HEK293 (cell line): ENCODE measurements at regions not wholly inside any gene's neighbourhood (a gene's known extent, or its start where the extent isn't known, plus 50 kb on each side); places are given as distances from the start of the nearest gene placed in this dataset.
A peak's percentile ranks its signal among the peaks of the same experiment; 100 is the strongest.

Experiments used
- CTCF ChIA-PET: fragments of 350-600 bp; formaldehyde crosslinking; extraction: SDS; loops from one replicate; lab custom pipeline; 2021; ENCODE audit warnings: antibody characterized with exemption; lab: Yijun Ruan, JAX
- POLR2A ChIA-PET: fragments of 300-600 bp; formaldehyde crosslinking; extraction: SDS; loops from one replicate; lab custom pipeline; 2020; ENCODE audit warnings: antibody characterized with exemption, inconsistent platforms; lab: Yijun Ruan, JAX
- H3K27ac ChIP-seq: fragments of 200-500 bp; sonication (Bioruptor generic); 2 replicates; pipeline ENCODE4 v1.5.1; 2014; ENCODE audit warnings: low read depth, low read length, control low read depth, inconsistent platforms; ENCODE audit errors: extremely low read depth
- H3K36me3 ChIP-seq, 2 experiments: fragments of 200-500 bp in 1 of 2; sonication (Bioruptor generic) in 1 of 2; 1 replicate in 1 of 2; 2 replicates in 1 of 2; pipeline ENCODE4 v1.5.1; 2014 to 2017; ENCODE audit warnings: inconsistent platforms in 2 of 2, low read length in 2 of 2; ENCODE audit not compliant: control insufficient read depth in 2 of 2, insufficient read depth in 1 of 2
- H3K4me1 ChIP-seq: fragments of 200-500 bp; sonication (Bioruptor generic); 2 replicates; pipeline ENCODE4 v1.5.1; 2014; ENCODE audit warnings: mild to moderate bottlenecking, low read length, inconsistent platforms; ENCODE audit not compliant: control insufficient read depth, insufficient read depth
- H3K4me3 ChIP-seq: 2 replicates; pipeline ENCODE4 v1.5.1; 2011; ENCODE audit warnings: low read depth, mild to moderate bottlenecking, control low read depth, low read length, moderate library complexity
- H3K9me3 ChIP-seq: fragments of 200-500 bp; sonication (Bioruptor generic); 2 replicates; pipeline ENCODE4 v1.5.1; 2014; ENCODE audit warnings: low read depth, low read length, inconsistent platforms; ENCODE audit not compliant: control insufficient read depth, insufficient read depth
- GFI1B ChIP-seq: fragments of 450-650 bp; formaldehyde crosslinking; IDR thresholded peaks from 2 replicates; pipeline ENCODE4 v1.5.1; 2016; ENCODE audit warnings: missing biosample characterization, missing genetic modification characterization
- PRDM1 ChIP-seq: fragments of 450-650 bp; formaldehyde crosslinking; IDR thresholded peaks from 2 replicates; pipeline ENCODE4; 2016; ENCODE audit warnings: missing biosample characterization, missing genetic modification characterization
- SCRT2 ChIP-seq: fragments of 450-650 bp; formaldehyde crosslinking; IDR thresholded peaks from 2 replicates; pipeline ENCODE4 v1.5.1; 2016; ENCODE audit warnings: missing biosample characterization, missing genetic modification characterization
- SP3 ChIP-seq: fragments of 450-650 bp; formaldehyde crosslinking; IDR thresholded peaks from 2 replicates; pipeline ENCODE4 v1.5.1; 2016; ENCODE audit warnings: missing biosample characterization, missing genetic modification characterization
- TCF7L2 ChIP-seq: IDR thresholded peaks from 2 replicates; pipeline ENCODE4 v1.6.1; 2011; ENCODE audit warnings: low read depth, mild to moderate bottlenecking, inconsistent platforms, low read length, moderate library complexity, borderline replicate concordance
- ZBTB17 ChIP-seq: fragments of 450-650 bp; formaldehyde crosslinking; IDR thresholded peaks from 2 replicates; pipeline ENCODE4 v1.5.1; 2016; ENCODE audit warnings: missing biosample characterization, missing genetic modification characterization
- ZEB2 ChIP-seq: fragments of 450-650 bp; formaldehyde crosslinking; IDR thresholded peaks from 2 replicates; pipeline ENCODE4 v1.5.1; 2016; ENCODE audit warnings: missing biosample characterization, missing genetic modification characterization
- ZFHX2 ChIP-seq: fragments of 450-650 bp; formaldehyde crosslinking; conservative IDR thresholded peaks from 2 replicates; pipeline ENCODE4 v1.5.1; 2016; ENCODE audit warnings: missing biosample characterization, missing genetic modification characterization
- ZFP69B ChIP-seq: fragments of 450-650 bp; formaldehyde crosslinking; IDR thresholded peaks from 2 replicates; pipeline ENCODE4 v1.5.1; 2016; ENCODE audit warnings: missing biosample characterization, missing genetic modification characterization
- ZIC2 ChIP-seq: fragments of 450-650 bp; formaldehyde crosslinking; IDR thresholded peaks from 2 replicates; pipeline ENCODE4 v1.5.1; 2016; ENCODE audit warnings: missing biosample characterization, missing genetic modification characterization
- ZNF114 ChIP-seq: fragments of 450-650 bp; formaldehyde crosslinking; IDR thresholded peaks from 2 replicates; pipeline ENCODE4 v1.5.0; 2017; ENCODE audit warnings: missing biosample characterization, missing genetic modification characterization
- ZNF157 ChIP-seq: fragments of 450-650 bp; formaldehyde crosslinking; IDR thresholded peaks from 2 replicates; pipeline ENCODE4 v1.5.1; 2016; ENCODE audit warnings: missing biosample characterization, missing genetic modification characterization
- ZNF221 ChIP-seq: fragments of 450-650 bp; formaldehyde crosslinking; IDR thresholded peaks from 2 replicates; pipeline ENCODE4 v1.5.1; 2017; ENCODE audit warnings: missing biosample characterization, missing genetic modification characterization, borderline replicate concordance
- ZNF223 ChIP-seq: fragments of 450-650 bp; formaldehyde crosslinking; IDR thresholded peaks from 2 replicates; pipeline ENCODE4 v1.5.1; 2016; ENCODE audit warnings: missing biosample characterization, missing genetic modification characterization
- ZNF311 ChIP-seq: fragments of 450-650 bp; formaldehyde crosslinking; IDR thresholded peaks from 2 replicates; pipeline ENCODE4 v1.5.1; 2017; ENCODE audit warnings: missing biosample characterization, missing genetic modification characterization, borderline replicate concordance
- ZNF549 ChIP-seq: fragments of 450-650 bp; IDR thresholded peaks from 2 replicates; pipeline ENCODE4 v1.5.1; 2018; ENCODE audit warnings: missing biosample characterization, missing genetic modification characterization, mild to moderate bottlenecking, inconsistent platforms, moderate library complexity
- ZNF580 ChIP-seq: fragments of 450-650 bp; formaldehyde crosslinking; IDR thresholded peaks from 2 replicates; pipeline ENCODE4 v1.5.1; 2016; ENCODE audit warnings: missing biosample characterization, missing genetic modification characterization
- ZNF621 ChIP-seq: fragments of 450-650 bp; formaldehyde crosslinking; IDR thresholded peaks from 2 replicates; pipeline ENCODE4 v1.5.1; 2017; ENCODE audit warnings: missing biosample characterization, missing genetic modification characterization
- ZNF791 ChIP-seq: fragments of 450-650 bp; formaldehyde crosslinking; IDR thresholded peaks from 2 replicates; pipeline ENCODE4 v1.5.1; 2016; ENCODE audit warnings: missing biosample characterization, missing genetic modification characterization
- ZNF792 ChIP-seq: fragments of 450-650 bp; formaldehyde crosslinking; IDR thresholded peaks from 2 replicates; pipeline ENCODE4 v1.5.1; 2016; ENCODE audit warnings: missing biosample characterization, missing genetic modification characterization
- ZSCAN16 ChIP-seq: fragments of 450-650 bp; formaldehyde crosslinking; IDR thresholded peaks from 2 replicates; pipeline ENCODE4 v1.5.1; 2016; ENCODE audit warnings: missing biosample characterization, missing genetic modification characterization
- ZSCAN4 ChIP-seq: fragments of 450-650 bp; formaldehyde crosslinking; IDR thresholded peaks from 2 replicates; pipeline ENCODE4 v1.5.1; 2017; ENCODE audit warnings: missing biosample characterization, missing genetic modification characterization
- TF ChIP-seq, protein P1 (sequence below): fragments of 450-650 bp; IDR thresholded peaks from 2 replicates; pipeline ENCODE4 v1.5.1; 2018; ENCODE audit warnings: missing biosample characterization, mild to moderate bottlenecking, missing genetic modification characterization
- TF ChIP-seq, protein P2 (sequence below): fragments of 450-650 bp; formaldehyde crosslinking; IDR thresholded peaks from 2 replicates; pipeline ENCODE4 v1.5.1; 2016; ENCODE audit warnings: missing biosample characterization, missing genetic modification characterization
- TF ChIP-seq, protein P3 (sequence below): fragments of 450-650 bp; formaldehyde crosslinking; IDR thresholded peaks from 2 replicates; pipeline ENCODE4 v1.5.1; 2016; ENCODE audit warnings: missing biosample characterization, missing genetic modification characterization

- ChIA-PET CTCF (interaction anchor here (0.7 kb wide), 1 partner anchor 9 kb away, joined by 3 read pairs; no protein-coding TSS in a partner anchor), POLR2A (no interaction called here)
- no peaks in the 10 kb centered on the region for H3K36me3 ChIP-seq
- no peaks in the 10 kb centered on the region for H3K9me3 ChIP-seq
- H3K4me3 ChIP-seq: no peak overlapping the region
- no peak overlapping the region for H3K27ac ChIP-seq
- no peaks in the 10 kb centered on the region for H3K4me1 ChIP-seq
- TF ChIP-seq ZNF791 (tag by site-specific recombination) (no peak), ZNF114 (no peak), ZNF221 (tag by site-specific recombination) (no peak), ZFHX2 (0 out of 2 replicates have a peak, but pooled peaks have one; percentile 5), PRDM1 (tag by site-specific recombination) (peak; percentile 28; the same call in 1 of the 2 replicates)
- TF ChIP-seq, protein P1, sequence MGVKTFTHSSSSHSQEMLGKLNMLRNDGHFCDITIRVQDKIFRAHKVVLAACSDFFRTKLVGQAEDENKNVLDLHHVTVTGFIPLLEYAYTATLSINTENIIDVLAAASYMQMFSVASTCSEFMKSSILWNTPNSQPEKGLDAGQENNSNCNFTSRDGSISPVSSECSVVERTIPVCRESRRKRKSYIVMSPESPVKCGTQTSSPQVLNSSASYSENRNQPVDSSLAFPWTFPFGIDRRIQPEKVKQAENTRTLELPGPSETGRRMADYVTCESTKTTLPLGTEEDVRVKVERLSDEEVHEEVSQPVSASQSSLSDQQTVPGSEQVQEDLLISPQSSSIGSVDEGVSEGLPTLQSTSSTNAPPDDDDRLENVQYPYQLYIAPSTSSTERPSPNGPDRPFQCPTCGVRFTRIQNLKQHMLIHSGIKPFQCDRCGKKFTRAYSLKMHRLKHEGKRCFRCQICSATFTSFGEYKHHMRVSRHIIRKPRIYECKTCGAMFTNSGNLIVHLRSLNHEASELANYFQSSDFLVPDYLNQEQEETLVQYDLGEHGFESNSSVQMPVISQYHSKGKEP (tag by site-specific recombination): no peak
Measured at GRCh38 chr3:182514236-182514964, 278.9 kb upstream of the ATP11B start.

GRCh38 chr3:182516597-182517336 is 276.5 kb upstream of the ATP11B start:
- no peaks in the 10 kb centered on the region for H3K36me3 ChIP-seq
- ChIA-PET POLR2A (no interaction called here), CTCF (interaction anchor here (0.6 to 1.5 kb wide), 2 partner anchors 25 to 102 kb away, joined by 3 read pairs; no protein-coding TSS in a partner anchor)
- H3K9me3 ChIP-seq: no peaks in the 10 kb centered on the region
- no peak overlapping the region for H3K27ac ChIP-seq
- no peak overlapping the region for H3K4me3 ChIP-seq
- H3K4me1 ChIP-seq: no peaks in the 10 kb centered on the region
- TF ChIP-seq ZNF311 (tag by site-specific recombination) (no peak), ZNF223 (no peak), ZFP69B (tag by site-specific recombination) (no peak), ZBTB17 (tag by site-specific recombination) (no peak), ZNF157 (no peak), ZEB2 (tag by site-specific recombination) (no peak), SP3 (tag by site-specific recombination) (no peak), ZNF549 (tag by site-specific recombination) (no peak), ZSCAN16 (tag by site-specific recombination) (no peak), ZNF792 (tag by site-specific recombination) (no peak), ZSCAN4 (tag by site-specific recombination) (no peak), ZNF621 (no peak), TCF7L2 (no peak), GFI1B (tag by site-specific recombination) (no peak), ZNF580 (no peak), ZIC2 (tag by site-specific recombination) (no peak), SCRT2 (no peak)
- TF ChIP-seq, protein P2, sequence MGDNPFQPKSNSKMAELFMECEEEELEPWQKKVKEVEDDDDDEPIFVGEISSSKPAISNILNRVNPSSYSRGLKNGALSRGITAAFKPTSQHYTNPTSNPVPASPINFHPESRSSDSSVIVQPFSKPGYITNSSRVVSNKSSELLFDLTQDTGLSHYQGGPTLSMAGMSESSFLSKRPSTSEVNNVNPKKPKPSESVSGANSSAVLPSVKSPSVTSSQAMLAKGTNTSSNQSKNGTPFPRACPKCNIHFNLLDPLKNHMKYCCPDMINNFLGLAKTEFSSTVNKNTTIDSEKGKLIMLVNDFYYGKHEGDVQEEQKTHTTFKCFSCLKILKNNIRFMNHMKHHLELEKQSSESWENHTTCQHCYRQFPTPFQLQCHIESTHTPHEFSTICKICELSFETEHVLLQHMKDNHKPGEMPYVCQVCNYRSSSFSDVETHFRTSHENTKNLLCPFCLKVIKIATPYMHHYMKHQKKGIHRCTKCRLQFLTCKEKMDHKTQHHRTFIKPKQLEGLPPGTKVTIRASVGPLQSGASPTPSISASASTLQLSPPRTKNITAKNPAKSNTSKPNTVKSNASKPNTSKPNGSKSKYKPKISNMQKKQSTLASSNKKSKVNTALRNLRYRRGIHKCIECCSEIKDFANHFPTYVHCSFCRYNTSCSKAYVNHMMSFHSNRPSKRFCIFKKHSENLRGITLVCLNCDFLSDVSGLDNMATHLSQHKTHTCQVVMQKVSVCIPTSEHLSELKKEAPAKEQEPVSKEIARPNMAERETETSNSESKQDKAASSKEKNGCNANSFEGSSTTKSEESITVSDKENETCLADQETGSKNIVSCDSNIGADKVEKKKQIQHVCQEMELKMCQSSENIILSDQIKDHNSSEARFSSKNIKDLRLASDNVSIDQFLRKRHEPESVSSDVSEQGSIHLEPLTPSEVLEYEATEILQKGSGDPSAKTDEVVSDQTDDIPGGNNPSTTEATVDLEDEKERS: no peak
- TF ChIP-seq, protein P3, sequence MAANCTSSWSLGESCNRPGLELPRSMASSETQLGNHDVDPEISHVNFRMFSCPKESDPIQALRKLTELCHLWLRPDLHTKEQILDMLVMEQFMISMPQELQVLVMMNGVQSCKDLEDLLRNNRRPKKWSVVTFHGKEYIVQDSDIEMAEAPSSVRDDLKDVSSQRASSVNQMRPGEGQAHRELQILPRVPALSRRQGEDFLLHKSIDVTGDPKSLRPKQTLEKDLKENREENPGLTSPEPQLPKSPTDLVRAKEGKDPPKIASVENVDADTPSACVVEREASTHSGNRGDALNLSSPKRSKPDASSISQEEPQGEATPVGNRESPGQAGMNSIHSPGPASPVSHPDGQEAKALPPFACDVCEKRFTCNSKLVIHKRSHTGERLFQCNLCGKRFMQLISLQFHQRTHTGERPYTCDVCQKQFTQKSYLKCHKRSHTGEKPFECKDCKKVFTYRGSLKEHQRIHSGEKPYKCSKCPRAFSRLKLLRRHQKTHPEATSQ (tag by site-specific recombination): no peak
